ENCODE measurements at regions not wholly inside any gene's neighbourhood (a gene's known extent, or its start where the extent isn't known, plus 50 kb on each side); places are given as distances from the start of the nearest gene placed in this dataset.

GRCh38 chr15:99907698-99908097 lies 174.5 kb upstream of the LYSMD4 start:
- no peak for TF ChIP-seq CTCF (IDR thresholded peaks at IDR 0.05; ENCODE audit: low read depth, low read length)
- no peak overlapping the region for H3K4me3 ChIP-seq (ENCODE audit: low read depth, low read length)

DNA sequence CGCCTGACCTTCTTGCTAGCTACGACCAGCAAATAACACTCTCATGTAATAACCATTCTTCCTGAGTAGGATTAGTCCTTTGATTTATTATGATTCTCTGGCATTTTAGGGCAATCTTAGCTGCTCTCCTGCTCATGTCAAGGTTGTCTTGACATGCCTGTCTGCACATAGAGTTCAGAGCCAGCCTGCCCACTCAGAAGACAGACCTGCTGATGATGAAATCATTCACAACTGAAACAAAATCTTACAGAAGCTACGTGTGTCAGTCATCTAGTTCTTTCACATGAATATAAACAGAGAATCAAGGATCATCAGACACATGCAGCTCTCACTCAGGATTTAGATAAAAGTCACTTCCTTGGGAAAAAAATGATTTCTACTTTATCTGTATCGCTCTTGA lies 173.6 kb upstream of the LYSMD4 start:
- no peak for TF ChIP-seq CTCF (IDR thresholded peaks at IDR 0.05; ENCODE audit: low read depth, low read length)
- no peak overlapping the region for H3K4me3 ChIP-seq (ENCODE audit: low read depth, low read length)

DNA sequence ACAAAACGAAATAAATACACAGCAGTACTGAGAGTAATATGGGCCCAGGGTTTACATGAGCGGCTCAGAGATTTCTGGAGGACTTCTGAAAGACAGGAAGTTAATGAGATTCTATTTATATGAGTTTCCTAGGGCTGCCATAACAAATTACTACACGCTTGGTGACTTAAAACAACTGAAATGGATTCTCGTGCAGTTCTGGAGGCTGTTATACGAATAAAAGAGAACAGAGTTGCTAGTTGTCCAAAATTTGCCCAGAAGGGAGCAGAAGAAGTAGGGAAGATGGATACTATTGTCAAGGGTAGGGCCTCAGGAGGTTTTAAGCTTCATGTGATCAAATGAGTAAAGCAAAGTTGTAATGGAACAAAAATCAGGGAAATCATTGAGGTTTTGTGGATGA lies 173.1 kb upstream of the LYSMD4 start:
- H3K4me3 ChIP-seq (ENCODE audit: low read depth, low read length) = no peak overlapping the region
- no peak for TF ChIP-seq CTCF (IDR thresholded peaks at IDR 0.05; ENCODE audit: low read depth, low read length)

DNA sequence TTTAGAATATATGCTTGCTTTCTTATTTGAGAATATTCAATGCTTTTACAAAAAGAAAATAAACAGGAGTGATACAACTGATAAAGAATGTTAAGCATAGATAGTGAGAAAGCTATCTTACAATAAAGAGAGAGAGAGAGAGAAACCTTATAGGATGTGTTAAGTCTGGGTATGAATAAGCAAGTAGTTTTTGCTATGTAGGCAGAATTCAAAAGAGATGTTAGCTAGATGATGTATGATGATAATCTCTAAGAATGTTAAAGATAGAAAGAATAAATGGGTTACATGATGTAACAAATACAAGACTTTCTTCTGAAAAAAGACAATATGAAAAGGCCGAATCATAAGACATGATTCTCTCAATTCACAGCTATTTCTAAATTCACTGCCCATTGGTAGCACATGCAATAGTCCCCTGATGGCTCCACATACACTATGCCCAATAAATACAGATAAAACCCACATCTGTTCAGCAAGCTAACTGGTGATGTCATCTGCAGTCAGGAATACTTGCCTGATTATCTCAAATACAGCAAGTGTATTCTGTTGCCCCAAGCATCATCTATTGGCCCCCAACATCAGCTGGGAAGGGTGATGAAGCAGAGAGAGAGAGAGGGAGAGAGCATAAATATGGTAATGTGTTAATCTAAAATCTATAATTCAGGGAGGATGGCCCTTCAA lies 169.2 kb upstream of the LYSMD4 start:
- no peak for TF ChIP-seq CTCF (IDR thresholded peaks at IDR 0.05; ENCODE audit: low read depth, low read length)
- no peak overlapping the region for H3K4me3 ChIP-seq (ENCODE audit: low read depth, low read length)

- no peak for TF ChIP-seq CTCF (IDR thresholded peaks at IDR 0.05; ENCODE audit: low read depth, low read length)
- no peak overlapping the region for H3K4me3 ChIP-seq (ENCODE audit: low read depth, low read length)
Measured at GRCh38 chr15:99895956-99896311, 162.7 kb upstream of the LYSMD4 start.

DNA sequence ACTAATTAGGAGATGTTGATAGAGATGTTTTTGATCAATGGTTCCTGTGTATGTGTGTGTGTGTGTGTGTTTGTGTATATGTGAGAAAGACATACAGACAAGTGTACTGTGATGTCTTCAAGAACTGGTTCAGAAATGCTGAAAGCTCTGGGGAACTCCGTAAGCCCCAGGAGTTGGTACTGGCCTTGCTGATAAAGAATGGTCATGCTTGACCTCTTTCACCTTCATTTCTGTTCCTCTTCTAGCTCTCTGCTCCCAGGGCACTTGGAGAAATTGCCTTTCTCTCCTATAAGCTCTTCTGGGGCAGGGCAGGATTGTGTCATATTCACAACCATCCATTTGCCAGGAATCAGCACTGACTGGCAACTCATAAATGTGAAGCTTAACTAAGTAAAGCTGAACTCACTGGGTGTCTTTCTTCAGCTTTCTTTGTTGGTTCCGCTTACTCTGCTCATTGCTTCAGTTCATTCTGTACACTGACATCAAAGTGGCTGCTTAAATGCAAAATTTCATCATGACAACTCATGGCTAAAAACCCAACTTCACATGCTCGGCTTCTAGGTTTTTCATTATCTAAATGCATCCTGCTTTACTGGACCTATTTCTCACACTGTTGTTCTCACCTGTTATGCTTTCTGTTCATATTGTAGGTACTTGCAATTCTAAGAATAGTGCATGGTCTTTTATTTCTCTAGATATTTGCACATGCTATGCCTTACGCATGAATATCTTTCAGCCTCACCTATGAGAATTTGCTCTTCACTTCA lies 162.1 kb upstream of the LYSMD4 start:
- no peak overlapping the region for H3K4me3 ChIP-seq (ENCODE audit: low read depth, low read length)
- TF ChIP-seq CTCF (IDR thresholded peaks at IDR 0.05; ENCODE audit: low read depth, low read length) = no peak

DNA sequence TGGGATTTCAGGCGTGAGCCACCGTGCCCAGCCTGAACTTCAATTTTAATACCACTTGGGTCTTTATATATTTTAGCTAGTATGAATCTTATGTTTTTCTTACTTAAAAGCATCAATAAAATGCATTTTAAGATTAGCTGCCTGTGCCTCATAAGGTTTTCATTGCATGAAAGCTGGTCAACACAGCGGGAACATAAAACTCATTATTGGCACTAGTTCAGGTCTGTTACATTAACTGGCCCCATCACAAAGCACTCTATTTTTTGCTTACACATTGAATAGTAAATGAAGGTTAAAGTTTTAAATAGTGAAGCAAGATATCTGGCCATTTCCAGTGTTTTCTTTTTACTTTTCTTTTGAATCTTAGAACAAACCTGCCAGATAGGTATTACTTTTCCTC lies 145.6 kb upstream of the LYSMD4 start:
- no peak for TF ChIP-seq CTCF (IDR thresholded peaks at IDR 0.05; ENCODE audit: low read depth, low read length)
- H3K4me3 ChIP-seq (ENCODE audit: low read depth, low read length) = no peak overlapping the region

All from WI38 (cell line).